Medulla oblongata (tissue), 1 donor: ENCODE measurements at regions not wholly inside any gene's neighbourhood (a gene's known extent, or its start where the extent isn't known, plus 50 kb on each side); places are given as distances from the start of the nearest gene placed in this dataset.
"Not testable (repeated sequence)": the region's sequence is repeated elsewhere in the genome, so short reads cannot be mapped to it uniquely, and the experiment has no call there.

ENCODE experiments used
- DNase-seq: peaks from one replicate; pipeline ENCODE4 v3.0.0-alpha.2; 2015; ENCODE audit errors: extremely low spot score

GRCh38 chr4:79663141-79663540 lies 255.1 kb upstream of the GK2 start:
- DNase-seq = no peak

- no peak for DNase-seq
Measured at GRCh38 chr4:79662651-79663050, 254.6 kb upstream of the GK2 start.

GRCh38 chr4:79661196-79661595 lies 253.2 kb upstream of the GK2 start:
- no peak for DNase-seq

- not testable (repeated sequence) for DNase-seq
Measured at GRCh38 chr4:79659308-79659870, 251.4 kb upstream of the GK2 start.

- DNase-seq = no peak
Measured at GRCh38 chr4:79657379-79657778, 249.4 kb upstream of the GK2 start.

GRCh38 chr4:79653871-79654270 lies 245.8 kb upstream of the GK2 start:
- no peak for DNase-seq

- no peak for DNase-seq
Measured at GRCh38 chr4:79652738-79653137, 244.7 kb upstream of the GK2 start.

- DNase-seq = no peak
Measured at GRCh38 chr4:79652232-79652631, 244.2 kb upstream of the GK2 start.

GRCh38 chr4:79651456-79651855 lies 243.4 kb upstream of the GK2 start:
- no peak for DNase-seq

GRCh38 chr4:79650794-79651431 lies 242.9 kb upstream of the GK2 start:
- DNase-seq = no peak

- DNase-seq = no peak
Measured at GRCh38 chr4:79650217-79650616, 242.2 kb upstream of the GK2 start.

GRCh38 chr4:79645942-79646341 lies 237.9 kb upstream of the GK2 start:
- DNase-seq = no peak

- no peak for DNase-seq
Measured at GRCh38 chr4:79638735-79639134, 230.7 kb upstream of the GK2 start.

- no peak for DNase-seq
Measured at GRCh38 chr4:79636991-79637390, 229.0 kb upstream of the GK2 start.

- DNase-seq = no peak
Measured at GRCh38 chr4:79634111-79634510, 226.1 kb upstream of the GK2 start.

GRCh38 chr4:79632114-79632513 lies 224.1 kb upstream of the GK2 start:
- DNase-seq = no peak

GRCh38 chr4:79626611-79627010 lies 218.6 kb upstream of the GK2 start:
- DNase-seq = no peak

GRCh38 chr4:79626101-79626500 lies 218.1 kb upstream of the GK2 start:
- DNase-seq = no peak

- DNase-seq = no peak
Measured at GRCh38 chr4:79625361-79625760, 217.3 kb upstream of the GK2 start.

- DNase-seq = peak; percentile 9
Measured at GRCh38 chr4:79623021-79623870, 215.2 kb upstream of the GK2 start.

- no peak for DNase-seq
Measured at GRCh38 chr4:79621061-79621460, 213.0 kb upstream of the GK2 start.

- DNase-seq = no peak
Measured at GRCh38 chr4:79620617-79621016, 212.6 kb upstream of the GK2 start.
